LNCAP (cell line): ENCODE measurements at regions not wholly inside any gene's neighbourhood (a gene's known extent, or its start where the extent isn't known, plus 50 kb on each side); places are given as distances from the start of the nearest gene placed in this dataset.

ENCODE experiments used
- CTCF ChIP-seq: fragments of 450-650 bp; IDR thresholded peaks from 2 replicates; pipeline ENCODE4 v1.5.1; 2017; ENCODE audit warnings: mild to moderate bottlenecking

- TF ChIP-seq CTCF: no peak
Measured at GRCh38 chr2:57119141-57119540, 927.5 kb upstream of the VRK2 start.

- TF ChIP-seq CTCF: no peak
Measured at GRCh38 chr2:57126410-57126809, 920.2 kb upstream of the VRK2 start.

- no peak for TF ChIP-seq CTCF
Measured at GRCh38 chr2:57139179-57139578, 907.4 kb upstream of the VRK2 start.

- no peak for TF ChIP-seq CTCF
Measured at GRCh38 chr2:57141269-57141668, 905.3 kb upstream of the VRK2 start.

GRCh38 chr2:57146951-57147350 lies 899.7 kb upstream of the VRK2 start:
- no peak for TF ChIP-seq CTCF

- no peak for TF ChIP-seq CTCF
Measured at GRCh38 chr2:57156231-57156924, 890.2 kb upstream of the VRK2 start.

GRCh38 chr2:57160976-57161375 lies 885.6 kb upstream of the VRK2 start:
- no peak for TF ChIP-seq CTCF

- TF ChIP-seq CTCF: no peak
Measured at GRCh38 chr2:57177176-57177575, 869.4 kb upstream of the VRK2 start.
